GM19043 (cell line): ENCODE measurements at regions not wholly inside any gene's neighbourhood (a gene's known extent, or its start where the extent isn't known, plus 50 kb on each side); places are given as distances from the start of the nearest gene placed in this dataset.

Experiments used
- ATAC-seq: cut with Tn5 transposase; IDR thresholded peaks from one replicate; pipeline ENCODE4 v1.9.1; 2021; ENCODE audit warnings: low read depth; ENCODE audit not compliant: unreplicated experiment

DNA sequence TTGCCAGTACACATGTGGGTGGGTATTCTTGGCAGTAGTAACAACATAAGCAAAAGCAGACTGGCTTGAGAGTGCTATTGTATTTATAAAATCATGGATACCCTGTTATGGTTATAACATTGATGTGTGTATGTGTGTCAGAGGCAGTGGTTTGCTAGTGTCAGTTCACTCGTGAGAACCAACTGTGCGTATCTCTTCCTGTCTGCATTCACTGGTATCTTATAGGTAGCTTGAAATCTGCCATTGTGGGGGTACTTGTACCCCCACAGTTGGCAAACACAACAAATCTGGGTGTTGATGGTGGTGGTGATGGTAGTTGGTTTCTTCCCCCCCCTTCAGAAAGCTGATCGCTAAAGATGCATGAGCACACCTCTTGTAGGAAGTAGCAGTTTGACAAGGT, 355.8 kb upstream of the SATB1 start:
- no peak for ATAC-seq

DNA sequence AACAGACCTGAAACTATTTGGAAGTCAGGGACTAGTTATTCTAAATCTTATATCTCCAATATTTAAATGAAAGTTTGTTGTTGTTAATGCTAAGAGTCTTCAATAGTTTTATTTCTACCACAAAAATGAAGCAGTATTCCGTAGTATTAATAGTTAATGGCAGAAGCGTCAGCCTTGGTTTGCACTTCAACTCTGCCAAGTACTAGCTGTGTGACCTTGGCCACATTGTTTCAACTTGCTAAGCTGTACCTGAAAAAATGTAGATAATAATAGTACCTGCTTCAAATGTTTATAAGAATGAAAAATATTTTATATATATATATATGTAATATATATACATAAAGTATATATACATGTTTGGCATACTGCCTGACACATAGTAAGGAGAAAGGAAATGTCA, 354.6 kb upstream of the SATB1 start:
- no peak for ATAC-seq

DNA sequence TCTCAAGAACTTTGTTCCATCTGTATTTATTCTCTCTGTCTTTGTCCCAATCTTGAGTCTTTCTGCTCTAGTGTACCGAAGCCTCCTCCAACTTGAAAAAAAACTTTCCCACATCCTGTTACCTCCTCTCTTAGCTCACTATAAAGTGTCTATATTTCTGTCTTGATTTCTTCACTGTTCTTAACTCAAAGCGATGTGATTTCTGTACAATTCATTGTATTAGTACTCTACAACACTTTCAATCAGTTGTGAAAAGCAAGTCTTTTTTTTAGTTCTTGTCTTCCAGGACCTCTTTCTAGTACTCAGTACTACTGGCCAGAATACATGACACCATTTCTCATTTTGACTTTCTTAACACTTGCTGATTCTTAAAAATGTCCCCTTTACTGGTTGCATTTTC, 353.5 kb upstream of the SATB1 start:
- ATAC-seq: no peak

DNA sequence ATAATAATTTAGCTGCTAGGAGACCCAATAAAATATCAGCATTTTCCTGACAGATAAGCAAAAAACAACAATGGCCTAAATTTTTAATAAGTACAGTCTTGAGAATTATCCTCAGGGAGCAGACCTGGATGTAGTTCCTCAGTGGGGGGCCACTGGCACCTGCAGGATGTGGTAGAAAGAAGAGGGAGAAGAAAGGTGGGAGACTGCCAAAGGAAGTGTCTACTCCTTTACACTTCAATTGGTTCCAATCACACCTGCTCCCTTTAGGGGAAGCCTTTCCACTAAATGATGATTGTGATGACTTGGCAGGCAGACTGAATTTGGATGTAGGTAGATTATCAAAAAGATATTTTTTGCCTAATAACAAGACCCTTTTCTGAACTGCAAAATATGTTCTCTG, 353.0 kb upstream of the SATB1 start:
- no peak for ATAC-seq

DNA sequence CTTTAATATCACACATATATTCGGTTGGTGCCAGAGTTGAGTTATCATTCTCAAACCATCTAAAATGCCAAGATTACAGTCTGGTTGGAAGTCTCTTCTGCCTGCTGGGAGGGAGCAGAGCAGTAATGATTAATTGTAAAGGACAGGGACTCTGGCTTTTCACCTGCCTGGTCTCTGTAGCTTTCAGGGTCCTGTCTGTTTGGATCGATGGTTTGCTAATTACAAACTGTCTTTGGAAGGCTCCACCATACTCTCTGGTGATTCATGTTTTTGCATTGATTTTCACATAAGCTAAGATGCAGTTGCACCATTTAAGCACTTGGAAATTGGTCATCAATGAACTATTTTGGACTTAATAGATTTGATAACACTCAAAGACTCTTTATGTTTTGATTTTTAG, 350.4 kb upstream of the SATB1 start:
- no peak for ATAC-seq

DNA sequence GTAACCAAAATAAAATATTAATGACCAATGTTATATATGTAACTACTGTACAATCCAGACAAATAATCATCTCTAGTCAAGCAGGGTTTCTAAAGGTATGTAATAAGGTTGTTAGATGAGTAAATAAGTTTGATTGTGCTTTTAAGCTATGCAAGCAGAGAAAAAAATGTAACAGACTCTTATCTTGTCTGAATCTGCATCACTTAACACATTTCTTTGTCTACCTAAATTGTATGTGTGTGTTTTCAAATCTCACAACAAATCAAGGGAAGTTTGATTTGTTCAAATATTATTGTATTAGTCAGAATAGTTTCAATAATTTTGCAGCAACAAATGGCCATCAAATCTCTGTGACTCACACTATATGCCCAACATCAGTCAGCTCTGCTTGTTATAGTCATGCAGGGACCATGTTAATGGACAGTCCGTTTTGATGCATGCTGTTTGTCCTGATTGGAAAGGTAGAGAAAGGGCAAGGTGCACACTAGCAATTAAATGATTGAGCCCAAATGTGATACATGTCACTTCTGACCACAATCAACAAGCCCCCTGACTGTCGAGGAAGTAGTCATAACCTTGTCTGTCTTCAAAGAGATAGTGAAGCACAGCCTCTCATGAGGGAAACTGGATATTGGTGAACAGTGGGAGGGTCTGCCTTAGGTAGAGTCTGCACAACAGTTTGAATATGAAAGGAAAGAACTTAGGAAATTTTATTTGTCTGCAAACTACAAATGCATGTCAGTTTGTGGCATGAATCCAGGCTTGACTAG, 349.4 kb upstream of the SATB1 start:
- ATAC-seq: no peak

DNA sequence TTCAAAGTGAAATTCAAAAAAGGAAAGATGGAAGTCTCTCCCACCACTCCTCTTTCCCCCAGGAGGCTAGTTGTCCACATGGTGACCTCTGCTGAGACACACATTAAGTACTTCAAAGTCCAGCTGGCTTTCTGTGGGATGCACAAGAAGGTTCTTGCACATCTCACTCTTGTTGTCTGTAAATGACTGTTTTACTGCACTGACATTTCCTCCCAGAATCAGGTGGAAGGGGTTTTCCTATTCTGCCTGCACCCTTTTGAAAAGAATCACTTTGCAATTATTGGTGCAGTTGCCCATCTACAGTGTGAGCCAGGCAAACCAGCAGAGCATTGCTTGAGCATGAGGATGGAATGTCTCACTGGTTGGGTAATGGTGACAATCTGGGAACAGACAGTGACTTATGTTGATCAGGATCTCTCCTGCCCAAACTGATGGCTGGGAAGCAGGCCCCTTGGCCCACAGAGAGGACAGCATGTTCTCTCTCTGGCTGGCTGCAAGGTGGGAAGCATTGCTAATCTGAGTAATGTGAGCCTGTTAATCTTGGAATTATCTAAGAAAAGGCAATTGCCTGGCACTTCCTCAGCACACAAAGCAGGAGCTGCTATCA, 347.7 kb upstream of the SATB1 start:
- ATAC-seq: no peak

DNA sequence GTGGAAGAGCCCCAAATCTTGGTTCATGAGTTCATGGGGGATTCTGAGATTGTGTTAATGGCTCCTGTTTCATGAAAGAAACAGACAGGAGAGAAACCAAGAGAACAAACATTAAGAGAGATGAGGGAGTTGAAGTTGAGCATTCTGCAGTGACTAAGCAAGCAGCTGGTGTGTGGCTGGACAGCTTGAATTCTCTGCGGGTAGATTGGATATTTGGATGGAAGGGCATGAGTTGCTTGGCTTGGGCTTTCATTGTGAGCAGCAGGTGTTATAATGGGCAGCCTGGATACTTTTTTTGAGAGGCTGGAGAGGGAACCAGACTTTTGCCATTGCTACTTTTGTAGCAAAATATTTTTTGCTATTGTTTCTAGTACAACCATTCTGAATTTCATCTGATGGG, 346.8 kb upstream of the SATB1 start:
- ATAC-seq: no peak

DNA sequence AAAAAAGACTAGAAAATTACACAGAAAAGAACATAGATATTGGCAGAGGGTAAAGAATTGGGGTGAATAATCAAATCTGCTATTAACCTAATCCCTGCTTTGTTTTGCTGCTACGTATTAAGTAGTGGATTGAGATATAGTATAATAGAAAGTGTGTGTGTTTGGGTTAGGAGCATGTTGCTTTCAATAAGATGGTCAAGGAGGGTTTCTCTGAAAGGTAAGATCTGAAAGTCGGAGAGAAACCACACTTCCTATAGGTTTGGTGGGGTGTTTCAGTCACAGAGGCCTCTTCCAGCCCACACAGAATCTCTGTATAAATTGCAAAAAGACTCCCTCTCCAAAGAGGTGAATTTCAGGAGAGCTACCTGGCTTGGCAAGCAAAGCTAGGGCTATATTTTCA, 345.7 kb upstream of the SATB1 start:
- ATAC-seq: no peak

DNA sequence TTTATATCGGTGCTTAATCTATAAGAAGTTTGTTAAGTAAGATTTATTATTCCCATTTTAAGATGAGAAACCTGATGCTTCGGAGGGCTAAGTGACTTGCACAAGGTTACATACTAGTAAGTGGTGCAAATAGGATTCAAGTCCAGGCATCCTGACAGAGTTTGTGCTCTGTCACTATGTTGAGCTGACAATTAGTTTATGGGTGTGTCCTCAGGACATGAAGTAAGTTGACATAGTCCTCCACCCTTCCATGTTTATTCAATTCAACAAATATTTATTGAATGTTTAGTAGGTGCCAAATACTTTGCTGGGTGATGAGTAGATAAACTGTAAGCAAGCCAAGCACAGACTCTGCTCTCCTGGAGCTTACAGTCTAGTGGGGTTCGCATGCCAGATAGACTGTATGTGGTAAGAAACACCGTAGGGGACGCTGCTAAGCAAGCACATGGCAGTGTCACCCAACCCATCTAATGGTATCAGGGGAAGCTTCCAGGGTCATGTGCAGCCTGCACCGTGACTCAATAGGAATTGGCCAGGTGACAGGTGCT, 342.7 kb upstream of the SATB1 start:
- no peak for ATAC-seq

DNA sequence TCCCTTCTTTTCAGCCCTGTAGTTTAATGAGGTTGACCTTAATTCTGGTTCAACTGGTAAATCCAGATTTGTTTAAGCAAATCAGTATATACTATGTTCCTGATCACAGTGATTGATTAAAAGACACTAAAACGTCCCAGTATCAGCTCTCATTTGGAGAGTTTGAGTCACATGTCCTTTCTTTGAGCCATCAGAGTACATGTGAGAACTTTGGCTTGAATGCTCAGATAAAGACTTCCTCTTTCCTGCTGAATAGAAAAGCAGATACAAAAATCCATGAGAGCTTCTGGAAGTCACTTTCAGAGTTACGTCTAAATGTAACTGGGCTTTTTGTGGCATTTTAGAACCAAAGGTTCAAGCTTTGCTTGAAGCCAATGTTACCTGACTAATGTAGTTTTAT, 341.8 kb upstream of the SATB1 start:
- no peak for ATAC-seq

DNA sequence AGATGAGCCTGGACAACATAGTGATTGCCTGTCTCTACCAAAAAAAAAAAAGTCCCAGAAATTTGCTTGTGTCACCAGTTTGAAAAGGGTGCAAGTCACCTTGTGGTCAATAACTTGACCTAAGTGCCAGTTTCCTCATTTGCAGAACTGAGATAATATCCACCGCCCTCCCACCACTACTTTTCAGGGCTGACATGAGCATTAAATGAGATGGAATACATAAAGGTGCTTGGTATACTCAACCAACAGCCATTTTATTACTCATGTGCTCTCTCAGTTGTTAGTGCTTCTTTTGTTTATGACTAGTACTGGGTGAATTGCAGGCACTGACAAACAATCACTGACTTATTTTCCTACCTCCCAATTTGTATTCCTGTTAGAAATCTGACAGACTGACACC, 340.5 kb upstream of the SATB1 start:
- no peak for ATAC-seq

DNA sequence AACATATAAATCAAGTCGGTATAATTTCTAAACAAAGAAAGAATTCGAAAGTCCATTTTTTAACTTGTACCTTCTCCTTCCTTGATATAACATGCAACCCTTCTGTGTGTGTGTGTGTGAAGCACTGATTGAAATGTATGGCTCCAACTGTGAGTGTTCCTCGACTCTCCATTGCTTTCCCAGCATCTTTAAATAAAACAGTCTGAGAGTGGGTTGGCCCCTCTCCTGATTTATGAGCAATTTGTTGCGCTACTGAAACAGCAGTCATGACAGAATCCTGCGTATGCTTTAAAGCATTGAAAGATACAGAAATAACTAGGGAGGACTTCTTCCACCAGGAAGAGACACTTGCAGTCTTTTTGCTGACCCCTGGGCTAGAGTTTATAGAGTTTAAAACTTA, 340.0 kb upstream of the SATB1 start:
- ATAC-seq: no peak

DNA sequence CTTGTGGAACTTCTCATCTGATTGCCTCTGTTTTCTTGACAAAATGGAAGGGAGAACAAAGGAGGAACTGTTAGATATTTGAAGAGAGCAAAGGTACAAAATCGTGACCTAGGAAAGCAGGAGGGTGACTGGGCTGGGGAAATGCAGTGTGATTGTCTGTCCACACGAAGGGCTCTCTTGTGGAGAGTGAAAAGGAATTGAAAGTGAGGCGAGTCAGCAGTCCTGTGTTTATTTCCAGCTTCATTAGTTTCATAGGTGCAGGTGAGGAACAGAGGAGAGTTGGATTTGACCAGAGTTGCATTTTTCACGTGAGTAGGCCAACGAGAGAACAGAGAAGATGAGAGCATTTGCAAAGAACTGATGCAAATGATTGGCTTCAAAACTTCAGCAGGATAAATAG, 336.4 kb upstream of the SATB1 start:
- ATAC-seq: peak; percentile 36

DNA sequence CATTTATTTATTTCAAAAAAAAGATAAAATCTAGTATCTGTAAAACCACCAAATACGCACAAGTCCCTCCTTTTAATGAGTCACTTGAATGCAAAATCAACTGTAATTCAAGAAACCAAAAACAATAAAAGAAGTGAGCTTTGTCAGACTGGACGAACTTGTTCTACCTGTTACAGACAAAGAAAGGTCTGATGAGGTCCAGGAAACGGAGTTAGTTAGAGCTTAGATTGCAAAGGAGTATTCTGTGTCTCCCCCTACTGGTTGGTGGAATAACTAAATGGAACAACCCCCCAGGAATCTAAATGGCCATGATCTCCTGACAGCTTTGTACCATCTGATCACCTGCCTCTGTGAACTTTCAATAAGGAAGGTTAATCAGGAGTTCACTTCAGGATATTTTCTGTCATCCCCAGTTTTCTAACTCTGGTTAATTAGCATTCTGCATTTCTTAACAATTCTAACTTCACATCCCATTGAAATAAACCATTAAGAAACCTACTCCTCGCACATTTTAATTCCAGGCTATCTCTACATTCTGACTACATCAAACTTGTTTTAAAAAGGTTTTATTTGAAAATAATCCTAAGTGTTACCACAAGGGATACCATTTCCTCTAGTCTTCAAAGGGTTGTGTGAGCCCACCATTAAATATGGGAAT, 333.0 kb upstream of the SATB1 start:
- peak; percentile 83 for ATAC-seq

DNA sequence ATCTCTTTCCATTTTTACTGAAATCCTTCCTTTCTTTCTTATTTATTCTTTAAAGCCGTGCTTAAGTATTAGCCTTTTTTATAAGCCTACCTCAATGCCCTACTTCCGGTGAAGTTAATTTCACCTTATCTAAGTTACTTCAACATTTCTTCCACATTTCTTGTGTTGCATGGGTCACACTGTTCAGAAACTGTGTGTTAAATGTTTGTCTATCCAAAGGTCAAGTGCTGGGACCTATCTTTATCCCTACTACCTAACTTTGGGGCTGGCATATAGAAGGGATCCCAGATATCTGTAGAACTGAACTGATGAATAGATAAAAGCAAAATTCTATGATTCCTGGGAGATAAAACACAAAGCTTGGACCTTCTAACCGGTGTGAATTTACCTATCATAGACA, 332.3 kb upstream of the SATB1 start:
- no peak for ATAC-seq

DNA sequence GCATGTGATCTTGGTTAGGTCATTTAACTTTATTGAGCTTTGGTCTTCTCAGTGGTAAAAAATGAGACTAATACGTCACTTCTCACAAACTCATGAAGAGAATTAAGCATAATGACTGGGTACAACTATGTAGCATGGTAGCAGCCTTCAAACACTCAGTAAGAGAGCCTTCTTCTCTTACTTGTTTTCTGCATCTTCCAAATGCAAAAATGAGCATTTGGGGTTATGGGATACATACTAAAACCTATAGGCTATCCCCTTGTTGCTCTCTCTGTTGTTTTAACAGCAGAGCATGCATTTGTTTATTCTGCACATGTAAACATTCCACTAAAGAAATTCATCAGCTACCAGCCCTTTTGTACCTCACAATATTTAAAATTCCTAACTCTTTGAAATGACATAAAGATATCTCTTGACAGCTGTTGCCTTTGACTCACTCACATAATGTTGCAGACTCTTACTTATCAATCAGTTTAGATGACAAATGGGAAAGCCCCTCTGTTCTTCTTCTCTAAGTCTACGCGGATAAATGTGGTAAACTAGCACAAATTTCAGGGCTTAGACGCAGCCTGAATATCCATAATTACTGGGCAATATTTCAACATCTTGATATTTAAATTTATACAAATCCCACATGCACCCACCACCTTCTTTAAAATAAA, 327.3 kb upstream of the SATB1 start:
- no peak for ATAC-seq

DNA sequence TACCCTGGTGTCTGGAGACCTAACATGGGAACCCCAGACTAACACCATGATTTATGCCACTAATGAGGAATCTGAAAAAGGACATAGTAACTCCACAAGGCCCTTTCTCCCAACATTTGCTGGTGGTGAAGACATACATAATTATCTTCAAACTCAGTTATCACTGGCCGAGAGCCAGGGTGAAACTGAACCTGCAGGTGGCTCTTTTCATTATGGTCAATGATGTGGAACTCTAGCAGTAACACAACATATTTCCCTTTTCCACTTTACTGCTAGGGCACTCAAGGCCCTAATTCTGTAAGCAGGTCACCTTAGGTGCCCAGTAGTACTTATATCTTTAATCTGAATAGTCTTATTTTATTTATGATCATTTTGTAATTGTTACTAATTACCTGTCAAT, 326.4 kb upstream of the SATB1 start:
- ATAC-seq: peak; percentile 64

DNA sequence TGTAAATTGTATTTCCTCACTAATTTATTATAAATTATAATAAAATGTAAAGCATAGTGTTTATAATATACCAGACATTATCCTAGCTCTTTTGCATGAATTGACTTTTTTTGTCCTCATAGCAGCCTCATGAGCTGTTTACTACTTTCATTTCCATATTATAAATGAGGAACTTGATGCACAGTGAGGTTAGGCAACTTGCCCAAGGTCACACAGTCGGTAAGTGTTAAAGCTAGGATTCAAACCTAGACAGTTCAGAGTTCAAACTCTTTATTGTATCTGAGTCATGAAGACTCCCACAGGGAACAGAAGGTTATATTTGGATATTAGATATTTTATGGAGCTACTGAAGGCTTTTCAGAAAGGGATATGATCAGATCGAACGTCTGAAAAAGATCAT, 322.2 kb upstream of the SATB1 start:
- ATAC-seq: no peak

DNA sequence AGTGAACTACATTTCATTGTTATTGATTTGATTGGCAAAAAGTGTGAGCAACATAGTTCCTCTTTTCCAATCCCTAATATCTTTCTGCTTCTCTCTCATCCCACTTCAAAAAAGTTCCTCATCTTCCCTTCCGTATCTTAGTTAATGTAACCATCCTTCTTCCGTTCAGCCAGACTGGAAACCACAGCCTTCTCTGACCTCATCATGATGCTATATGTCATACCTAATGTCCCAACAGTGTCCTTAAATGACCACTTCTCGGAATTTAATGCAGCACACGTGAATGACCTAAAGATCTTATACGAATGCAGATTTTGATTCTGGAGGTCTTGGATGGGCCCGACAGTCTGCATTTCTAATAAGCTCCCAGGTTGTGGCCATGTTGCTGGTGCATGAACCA, 320.3 kb upstream of the SATB1 start:
- no peak for ATAC-seq

DNA sequence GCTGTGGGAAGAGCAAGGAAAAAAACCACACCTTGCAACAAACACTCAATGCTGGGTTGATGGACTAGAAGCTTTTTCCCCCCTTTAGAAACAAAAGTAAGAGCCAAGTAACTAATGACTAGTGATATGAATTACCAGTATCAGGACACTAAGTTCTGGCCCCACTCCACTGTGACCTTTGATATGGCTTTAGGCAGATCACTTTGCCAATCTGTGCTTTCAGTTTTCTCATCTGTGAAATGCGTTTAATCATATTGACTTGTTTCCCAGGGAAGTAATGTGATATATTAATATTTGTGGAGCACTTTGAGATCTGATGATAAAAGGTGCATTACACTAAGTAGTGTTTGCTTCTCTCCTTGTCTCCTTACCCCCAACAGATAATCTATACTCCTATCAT, 319.3 kb upstream of the SATB1 start:
- no peak for ATAC-seq
